SU-DHL-6 (cell line): ENCODE measurements at regions not wholly inside any gene's neighbourhood (a gene's known extent, or its start where the extent isn't known, plus 50 kb on each side); places are given as distances from the start of the nearest gene placed in this dataset.

Source experiments
- CTCF ChIP-seq: fragments of 200-600 bp; sonication (generic); IDR thresholded peaks from one replicate; pipeline ENCODE4 v1.5.1; 2017; ENCODE audit warnings: antibody characterized with exemption, mild to moderate bottlenecking, low read length, moderate library complexity; ENCODE audit not compliant: insufficient read depth, poor library complexity, severe bottlenecking
- EZH2phosphoT487 ChIP-seq: fragments of 200-600 bp; sonication (generic), shearing (Covaris generic); conservative IDR thresholded peaks from 2 replicates; pipeline ENCODE4 v1.6.1; 2018; ENCODE audit warnings: mild to moderate bottlenecking, antibody characterized with exemption, low read length, moderate library complexity, mixed read lengths

DNA sequence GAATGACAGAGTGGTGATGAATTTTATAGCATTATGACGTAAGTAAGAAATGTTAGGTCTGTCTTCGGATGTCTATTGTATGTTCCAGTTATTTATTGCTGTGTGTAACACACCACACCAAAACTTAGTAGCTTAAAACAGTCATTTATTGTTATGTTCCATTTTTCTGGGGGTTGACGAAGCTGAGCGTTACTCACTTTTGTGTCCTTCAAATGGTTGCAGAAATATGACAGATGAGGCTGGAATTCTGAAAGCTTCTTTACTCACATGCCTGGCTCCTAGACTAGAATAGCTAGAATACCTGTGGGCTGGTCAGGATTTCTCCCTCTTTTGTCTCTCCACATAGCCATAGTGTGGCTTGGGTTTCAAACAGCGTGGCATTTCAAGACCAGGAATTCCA lies 62.1 kb upstream of the S1PR1 start:
- TF ChIP-seq CTCF (no peak), EZH2phosphoT487 (no peak)
